ENCODE measurements at regions not wholly inside any gene's neighbourhood (a gene's known extent, or its start where the extent isn't known, plus 50 kb on each side); places are given as distances from the start of the nearest gene placed in this dataset.
"Not testable (repeated sequence)": the region's sequence is repeated elsewhere in the genome, so short reads cannot be mapped to it uniquely, and the experiment has no call there.

DNA sequence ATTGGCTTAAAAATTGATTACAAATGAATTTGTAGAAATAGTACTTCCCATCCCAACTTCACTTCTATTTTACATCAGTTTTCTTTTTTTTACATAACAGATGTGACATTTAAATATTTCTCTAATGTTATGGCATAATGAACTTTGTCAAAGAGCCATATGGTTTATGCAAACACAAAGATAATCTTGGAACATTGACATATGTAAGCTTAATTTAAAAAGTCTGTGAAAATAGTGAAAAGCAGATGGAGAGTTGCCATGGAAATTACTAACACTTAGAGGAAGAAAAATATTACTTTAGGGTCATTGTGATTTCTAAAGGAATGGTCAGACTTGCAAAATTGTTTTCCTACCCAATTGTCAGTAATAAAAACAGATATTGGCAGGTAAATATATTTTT lies 232.4 kb downstream of the AEBP2 start:
- FAIRE-seq: no peak

DNA sequence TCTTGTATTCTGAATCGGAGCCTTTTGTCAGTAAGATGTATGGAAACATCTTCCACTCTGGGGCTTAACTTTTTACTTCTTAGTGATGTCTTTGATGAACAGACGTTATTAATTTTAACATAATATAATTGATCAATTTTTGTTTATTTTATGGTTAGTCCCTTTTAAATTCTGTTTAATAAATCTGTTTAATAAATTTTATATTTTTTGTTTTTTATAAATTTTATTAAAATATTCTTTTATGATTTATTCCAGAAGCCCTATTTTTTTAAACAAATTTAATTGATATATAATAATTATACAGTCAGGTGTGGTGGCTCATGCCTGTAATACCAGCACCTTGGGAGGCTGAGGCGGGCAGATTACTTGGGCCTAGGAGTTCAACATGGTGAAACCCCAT lies 235.1 kb downstream of the AEBP2 start:
- FAIRE-seq: peak; percentile 56

DNA sequence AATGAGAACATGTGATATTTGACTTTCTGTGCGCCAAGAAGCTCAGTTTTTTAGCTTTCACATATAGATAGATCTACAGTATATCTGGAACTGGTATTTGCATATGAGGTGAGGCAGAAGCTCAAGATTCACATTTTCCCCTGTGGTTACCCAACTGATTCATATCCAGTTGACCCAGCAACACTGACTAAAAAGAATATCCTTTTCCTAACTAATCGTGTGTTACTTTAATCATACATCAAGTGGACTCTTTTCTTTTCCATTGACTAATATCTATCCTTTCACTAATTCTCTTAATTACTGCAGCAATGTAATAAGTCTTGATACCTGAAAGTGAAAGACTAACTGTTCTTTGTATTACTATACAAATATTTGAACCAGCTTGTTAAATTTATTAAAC lies 236.1 kb downstream of the AEBP2 start:
- no peak for FAIRE-seq

DNA sequence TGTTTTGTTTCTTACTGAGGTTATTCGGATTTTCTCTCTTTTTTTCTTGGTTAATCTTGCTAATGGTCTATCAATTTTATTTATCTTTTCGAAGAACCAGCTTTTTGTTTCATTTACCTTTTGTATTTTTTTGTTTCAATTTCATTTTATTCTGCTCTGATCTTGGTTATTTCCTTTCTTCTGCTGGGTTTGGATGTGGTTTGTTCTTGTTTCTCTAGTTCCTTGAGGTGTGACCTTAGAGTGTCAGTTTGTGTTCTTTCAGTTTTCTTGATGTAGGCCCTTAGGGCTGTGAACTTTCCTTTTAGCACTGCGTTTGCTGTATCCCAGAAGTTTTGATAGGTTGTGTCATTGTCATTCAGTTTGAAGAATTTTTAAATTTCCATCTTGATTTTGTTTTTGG lies 239.2 kb downstream of the AEBP2 start:
- FAIRE-seq: not testable (repeated sequence)

DNA sequence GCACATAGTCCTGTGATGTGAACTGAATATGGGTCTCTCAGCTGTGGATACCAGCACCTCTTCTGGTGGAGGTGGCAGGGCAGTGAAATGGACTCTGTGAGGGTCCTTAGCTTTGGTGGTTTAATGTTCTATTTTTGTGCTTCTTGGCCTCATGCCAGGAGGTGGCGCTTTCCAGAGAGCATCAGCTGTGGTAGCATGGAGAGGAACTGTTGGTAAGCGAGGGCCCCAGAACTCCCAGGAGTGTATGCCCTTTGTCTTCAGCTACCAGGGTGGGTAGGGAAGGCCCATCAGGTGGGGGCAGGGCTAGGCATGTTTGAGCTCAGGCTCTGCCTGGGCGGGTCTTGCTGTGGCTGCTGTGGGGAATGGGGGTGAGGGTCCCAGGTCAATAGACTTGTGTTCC lies 241.7 kb downstream of the AEBP2 start:
- FAIRE-seq: no peak

DNA sequence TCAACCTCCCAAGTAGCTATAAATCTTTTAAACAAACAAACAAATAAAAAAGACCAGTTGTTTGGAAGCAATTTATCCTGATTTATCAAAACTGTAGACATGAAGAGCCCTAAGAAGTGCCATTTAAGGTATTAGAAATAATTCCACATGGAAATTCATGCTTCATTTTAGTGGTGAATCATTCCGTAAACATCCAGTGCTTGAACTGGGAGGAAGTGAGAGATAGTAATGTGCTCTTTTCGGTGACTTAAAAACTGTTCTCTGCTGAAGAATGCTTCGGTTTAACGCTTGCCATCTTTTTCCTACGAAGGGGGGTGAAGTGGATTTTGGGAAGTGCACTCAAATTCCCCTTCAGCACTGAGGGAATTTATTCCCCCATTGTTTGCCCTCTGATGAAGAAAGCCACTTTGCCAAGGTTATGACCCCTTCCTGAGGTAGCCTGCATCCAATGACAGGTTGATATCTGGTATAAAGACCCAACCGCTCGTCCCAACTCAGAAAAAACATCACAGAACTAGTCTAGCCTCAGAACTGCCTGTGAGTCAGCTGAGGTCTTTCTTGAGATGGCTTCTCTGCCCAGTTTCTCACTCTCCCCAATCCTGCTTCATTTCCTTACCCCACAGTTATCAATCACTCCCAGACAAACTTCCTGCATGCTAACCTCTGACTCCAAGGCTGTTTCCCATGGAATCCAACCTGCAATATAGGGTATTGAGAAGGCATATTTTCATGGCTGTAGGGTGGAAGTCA lies 244.1 kb downstream of the AEBP2 start:
- no peak for FAIRE-seq

DNA sequence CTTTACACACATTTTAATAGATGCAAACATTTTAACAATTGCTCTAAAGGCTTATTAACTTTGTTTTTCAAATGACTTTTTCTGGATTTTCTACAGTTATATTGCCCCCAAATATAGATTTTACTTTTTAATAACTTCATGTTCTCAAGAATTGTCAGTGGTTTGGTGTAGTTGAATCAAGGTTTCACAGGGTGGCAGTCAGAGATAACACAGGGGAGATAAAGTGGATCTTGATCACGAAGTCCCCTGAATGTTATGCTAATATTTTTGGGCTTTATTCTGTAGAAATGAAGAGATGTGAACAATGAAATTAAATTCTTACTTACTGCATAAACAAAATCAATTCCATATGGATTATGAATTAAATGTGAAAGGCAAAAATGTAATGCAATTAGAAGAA lies 248.1 kb downstream of the AEBP2 start:
- no peak for FAIRE-seq

DNA sequence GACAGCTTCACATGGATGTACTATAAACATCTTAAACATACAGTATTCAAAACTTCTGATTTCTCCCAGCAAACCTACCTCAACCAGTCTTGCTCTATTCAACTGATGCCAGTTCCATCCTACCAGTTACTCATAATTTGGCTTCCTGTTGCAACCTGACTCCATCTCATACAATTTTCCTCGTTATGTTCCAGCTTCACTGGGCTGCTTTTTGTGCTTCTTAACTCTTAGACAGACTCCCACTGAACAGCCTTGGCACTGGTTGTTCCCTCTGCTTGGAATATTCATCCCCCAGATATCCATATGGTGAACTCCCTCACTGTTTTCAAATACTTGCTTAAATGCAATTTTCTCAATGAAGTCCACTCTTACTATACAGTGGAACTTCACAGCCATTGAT lies 249.2 kb downstream of the AEBP2 start:
- no peak for FAIRE-seq

DNA sequence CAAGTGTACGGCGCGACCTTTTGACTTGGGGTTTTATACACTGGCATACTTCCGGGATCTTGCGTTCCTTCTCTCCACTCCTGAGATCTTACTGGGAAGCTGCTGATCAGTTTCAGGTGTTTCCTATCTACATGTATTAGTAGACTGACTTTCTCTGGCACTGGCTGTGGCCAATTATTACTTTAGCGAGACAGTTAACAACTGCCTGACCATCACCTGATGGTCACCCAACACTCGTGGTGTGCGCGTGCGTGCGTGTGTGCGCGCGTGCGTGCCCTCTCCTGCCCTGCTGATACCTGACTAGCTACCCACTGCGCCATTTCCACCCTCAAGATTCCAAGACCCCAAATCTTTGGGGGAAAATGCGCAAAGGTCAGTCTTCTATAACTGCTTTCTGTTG lies 249.9 kb downstream of the AEBP2 start:
- FAIRE-seq: no peak

DNA sequence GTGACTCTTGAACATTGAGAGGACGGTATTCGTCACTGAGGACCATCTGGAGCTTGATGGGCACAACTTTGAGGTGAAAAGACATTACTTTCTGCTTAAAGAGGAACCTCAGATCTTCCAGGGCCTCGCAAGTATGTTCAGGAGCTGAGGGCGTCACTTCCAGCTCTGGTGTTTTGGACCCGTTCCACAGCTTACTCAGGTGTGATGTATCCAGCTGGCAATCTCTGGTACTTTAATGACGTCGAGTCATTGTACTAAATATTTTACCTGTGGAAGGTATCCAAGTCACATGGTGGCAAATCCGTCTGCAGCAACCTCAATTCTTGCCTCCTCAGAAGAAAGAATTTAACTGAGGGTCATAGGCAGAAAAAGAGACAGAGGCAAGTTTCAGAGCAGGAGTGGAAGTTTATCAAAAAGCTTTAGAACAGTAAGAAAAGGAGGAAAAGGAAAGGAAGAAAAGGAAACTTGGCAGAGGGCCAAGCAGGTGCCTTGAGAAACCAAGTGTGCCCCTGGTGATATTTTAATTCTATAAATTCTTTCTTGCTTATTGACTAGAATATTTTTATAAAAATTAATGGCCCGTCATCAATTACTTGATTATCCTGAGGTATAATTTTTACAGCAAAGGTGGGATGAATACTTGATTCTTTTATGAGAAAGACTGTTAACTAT lies 250.6 kb downstream of the AEBP2 start:
- no peak for FAIRE-seq

DNA sequence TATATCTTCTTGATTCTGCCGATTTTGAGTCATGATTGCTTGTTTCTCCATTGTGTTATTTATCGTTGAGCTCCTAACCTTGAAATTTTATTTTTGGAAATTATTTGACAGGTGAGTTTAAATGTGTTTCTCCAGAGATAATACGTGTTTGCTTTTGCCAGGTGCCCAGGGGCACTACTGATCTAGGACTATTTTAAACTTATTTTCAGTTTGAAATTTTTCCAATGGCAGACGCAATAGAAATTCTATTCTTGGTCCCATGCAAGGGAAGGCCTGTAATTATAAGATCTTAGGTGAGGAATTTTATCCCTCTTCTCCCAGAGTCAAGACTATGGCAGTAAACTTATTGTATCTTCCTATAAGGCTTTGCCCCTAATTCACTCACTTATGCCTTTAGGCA lies 252.8 kb downstream of the AEBP2 start:
- FAIRE-seq: no peak

DNA sequence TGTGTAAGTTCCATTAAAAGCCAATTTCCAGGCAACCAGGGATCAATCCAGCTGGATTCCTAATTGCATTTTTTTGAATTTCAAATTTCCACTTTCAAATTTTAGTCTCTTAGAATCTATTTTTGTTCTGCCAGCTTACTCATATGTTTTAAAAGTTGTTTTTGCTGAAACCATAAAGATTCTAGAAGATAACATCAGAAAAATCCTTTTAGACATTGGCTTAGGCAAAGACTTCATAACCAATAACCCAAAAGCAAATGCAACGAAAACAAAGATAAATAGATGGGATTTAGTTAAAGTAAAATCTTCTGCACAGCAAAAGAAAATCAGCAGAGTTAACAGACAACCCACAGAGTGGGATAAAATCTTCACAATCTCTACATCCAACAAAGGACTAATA lies 253.3 kb downstream of the AEBP2 start:
- no peak for FAIRE-seq

DNA sequence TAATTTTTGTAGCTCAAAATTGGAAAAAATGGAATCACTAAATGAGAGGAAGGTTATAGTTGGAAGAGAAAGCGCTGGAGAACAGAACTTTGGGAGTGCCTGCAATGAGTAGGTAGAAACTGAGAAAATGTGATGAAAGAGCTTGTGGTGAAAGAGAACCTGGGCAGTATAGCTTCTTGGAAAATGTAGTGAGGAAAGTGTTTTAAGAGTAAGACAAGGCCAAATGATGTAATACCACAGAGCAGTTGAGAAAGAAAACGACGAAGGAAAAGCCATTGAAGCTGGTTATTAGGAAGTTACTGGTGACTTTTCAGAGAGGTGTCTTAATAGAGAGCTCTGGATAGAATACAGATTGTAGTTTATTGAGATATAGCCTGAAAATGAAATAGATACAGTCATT lies 255.3 kb downstream of the AEBP2 start:
- FAIRE-seq: no peak

DNA sequence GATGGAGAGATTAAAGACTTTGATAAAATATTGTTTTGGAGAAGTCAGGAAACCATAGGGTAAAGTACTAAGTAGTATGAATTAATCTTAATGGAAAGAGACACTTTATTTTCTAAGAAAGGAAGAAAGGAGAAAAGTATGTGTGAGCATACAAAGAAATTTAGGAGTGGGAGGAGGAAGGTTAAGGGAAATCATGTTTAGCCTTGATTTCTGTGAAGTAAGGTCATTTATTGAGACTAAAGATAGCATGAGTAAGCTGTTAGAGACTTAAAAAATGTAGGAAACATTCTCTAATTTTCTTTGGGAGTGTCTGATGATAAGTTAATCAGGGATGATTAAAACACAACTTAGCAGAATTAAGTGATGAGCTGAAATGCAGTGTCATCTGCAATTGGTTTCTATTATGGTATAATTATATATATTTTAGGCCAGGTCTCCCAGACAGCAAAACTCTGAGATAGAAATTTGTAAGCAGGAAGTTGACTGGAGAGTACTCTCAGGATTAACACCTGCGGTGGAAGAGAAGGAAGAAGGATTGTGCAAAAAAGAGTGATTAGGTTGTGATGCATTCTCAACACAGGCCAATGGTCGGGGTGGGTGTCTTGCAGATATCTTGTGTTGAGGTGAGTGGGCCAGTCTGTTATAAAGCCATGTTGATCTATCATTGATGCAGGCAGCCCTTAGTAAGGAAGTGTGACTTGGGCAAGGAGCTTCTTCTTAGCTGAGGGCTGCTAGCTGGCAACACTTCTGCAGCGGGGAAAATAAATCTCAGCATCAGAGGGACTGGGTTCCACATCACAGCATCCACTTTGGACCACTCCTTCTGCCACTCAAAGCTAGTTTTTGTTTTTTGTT lies 256.2 kb downstream of the AEBP2 start:
- FAIRE-seq: no peak

DNA sequence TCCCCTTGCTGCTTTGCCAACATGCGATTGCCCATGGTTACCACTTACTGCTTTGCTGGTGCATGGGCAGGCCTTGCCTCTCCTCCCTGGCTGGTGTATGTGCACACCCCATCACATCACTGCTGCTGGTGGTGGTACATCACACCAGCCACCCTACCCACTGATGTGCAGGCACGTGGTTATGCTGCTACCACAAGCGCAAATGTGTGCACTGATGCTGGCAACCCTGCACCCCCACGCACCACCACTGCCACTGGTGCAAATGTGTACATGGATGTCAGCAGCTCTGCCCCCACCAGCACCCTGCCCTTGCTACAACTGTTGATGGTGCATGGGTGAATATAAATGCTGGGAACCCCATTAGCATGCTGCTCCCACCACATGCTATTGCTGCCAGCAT lies 261.7 kb downstream of the AEBP2 start:
- no peak for FAIRE-seq

DNA sequence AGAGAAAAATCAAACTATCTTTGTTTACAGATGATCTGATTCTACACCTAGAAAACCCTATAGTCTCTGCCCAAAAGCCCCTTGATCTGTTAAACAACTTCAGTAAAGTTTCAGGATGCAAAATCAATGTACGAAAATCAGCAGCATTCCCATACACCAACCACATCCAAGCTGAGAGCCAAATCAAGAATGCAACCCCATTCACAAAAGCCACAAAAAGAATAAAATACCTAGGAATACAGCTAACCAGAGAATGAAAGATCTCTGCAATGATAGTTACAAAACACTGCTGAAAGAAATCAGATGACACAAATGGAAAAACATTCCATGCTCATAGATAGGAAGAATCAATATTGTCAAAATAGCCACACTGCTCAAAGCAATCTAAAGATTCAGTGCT lies 265.7 kb downstream of the AEBP2 start:
- FAIRE-seq: no peak

DNA sequence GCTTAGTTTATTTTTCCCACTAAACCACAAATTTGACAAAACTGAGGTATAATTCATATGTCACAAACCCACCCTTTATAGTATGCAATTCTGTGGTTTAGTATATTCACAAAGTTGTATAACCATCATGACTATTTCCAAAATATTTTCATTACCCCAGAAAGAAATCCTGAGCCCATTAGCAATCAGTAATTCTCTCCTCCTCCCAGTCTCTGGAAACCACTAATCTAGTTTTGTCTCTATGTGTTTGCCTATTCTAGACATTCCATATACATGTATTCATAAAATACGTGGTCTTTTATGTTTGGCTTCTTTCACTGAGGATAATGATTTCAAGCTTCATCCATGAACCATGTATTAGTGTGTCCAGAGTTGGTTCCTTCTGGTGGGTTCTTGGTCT lies 267.6 kb downstream of the AEBP2 start:
- no peak for FAIRE-seq

DNA sequence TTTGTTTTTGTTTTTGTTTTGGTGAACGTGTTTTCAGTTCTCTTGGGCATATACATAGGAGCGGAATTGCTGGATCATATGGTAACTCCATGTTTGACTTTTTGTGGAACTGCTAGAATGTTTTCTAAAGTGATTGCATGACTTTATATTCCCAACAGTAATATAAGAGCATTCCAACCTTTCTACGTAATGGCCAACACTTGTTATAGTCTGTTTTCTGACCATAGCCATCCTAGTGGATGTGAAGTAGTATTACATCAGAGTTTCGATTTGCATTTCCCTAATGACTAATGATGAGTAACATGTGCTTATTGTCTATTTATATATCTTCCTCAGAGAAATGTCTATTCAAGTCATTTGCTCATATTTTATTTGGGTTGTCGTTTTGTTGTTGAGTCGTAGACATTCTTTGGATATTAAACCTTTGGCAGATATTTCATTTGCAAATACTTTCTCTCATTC lies 268.7 kb downstream of the AEBP2 start:
- FAIRE-seq: no peak

DNA sequence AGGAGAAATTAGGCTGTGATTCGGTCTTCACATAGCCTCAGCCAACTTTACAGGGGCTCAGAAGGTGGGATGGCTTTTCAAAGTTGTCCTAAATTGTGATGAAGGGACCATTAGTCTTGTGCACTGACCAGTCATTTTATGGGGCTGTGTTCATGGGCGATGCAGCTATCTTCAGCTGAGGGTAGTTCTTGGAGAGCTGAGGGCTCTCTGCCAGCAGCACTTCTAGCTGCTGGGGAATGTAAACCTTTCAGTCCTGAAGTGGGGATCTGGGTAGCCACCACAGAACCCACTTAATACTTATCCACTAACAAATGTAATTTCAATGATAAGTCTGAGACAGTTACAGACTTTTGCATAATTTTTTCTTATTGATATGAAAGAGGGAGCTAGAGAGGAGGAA lies 270.6 kb downstream of the AEBP2 start:
- FAIRE-seq: no peak

DNA sequence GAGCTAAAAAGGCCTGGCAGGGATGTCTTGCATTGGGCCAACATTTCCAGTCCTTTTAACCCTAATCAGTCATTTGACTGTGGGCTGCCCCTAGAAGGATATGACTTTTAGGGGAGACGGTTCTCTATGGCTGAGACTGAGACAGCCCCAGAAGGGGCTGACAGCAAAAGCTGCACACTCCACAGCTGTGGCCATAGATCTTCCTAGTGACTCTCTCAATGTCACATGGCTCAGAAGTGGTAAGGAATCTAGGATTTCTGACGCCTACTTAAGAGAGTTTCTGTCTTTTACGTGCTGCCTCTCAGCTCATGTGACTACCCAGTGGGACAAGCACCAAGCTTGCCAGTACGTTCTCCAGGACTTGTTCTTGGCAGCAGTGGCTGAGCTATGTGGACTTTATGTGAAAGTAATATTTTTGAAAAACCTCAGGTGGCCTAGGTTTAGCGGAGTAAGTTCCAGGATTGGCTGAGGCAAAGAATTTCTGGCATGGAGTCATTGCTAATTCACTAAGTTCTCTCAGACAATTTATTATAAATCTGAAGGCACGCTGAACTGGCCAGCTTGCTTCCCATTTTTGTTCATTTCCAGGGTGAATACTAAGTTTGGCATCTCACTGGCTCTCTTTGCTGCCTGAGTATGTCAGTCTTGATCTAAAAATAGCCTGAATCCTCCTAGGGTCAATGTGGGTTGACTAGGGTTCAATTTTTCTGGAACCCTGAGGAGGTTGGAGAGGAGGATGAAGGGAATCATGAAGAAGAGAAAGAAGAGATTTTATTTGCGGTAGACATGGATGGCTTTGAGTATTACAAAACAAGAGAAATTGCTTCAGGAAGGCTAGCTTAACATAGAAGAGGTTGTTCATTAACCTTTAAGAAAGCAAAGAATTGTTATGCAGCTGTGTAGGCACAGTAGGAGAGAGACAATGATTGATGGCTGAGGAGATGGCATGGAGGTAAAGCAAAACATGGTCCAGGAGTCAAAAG lies 271.8 kb downstream of the AEBP2 start:
- FAIRE-seq: no peak

DNA sequence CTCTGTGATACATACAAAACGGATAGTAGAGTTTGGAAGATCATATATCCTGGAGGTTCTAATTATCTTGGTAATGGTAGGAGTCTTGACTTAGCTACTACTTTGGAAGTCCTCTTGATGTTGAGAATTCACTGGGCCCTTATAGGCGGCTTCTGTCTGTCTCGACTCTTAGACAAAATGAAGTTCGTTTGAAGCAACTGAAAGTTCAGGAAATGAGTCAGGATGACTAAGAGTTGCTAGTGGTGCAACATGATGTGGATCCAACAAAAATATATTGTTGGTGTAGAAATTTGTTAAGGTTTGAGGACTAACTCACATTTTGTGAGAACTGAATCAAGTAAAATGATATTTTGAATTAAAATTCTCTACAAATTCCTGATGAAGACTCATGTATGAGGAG lies 272.7 kb downstream of the AEBP2 start:
- FAIRE-seq: no peak

DNA sequence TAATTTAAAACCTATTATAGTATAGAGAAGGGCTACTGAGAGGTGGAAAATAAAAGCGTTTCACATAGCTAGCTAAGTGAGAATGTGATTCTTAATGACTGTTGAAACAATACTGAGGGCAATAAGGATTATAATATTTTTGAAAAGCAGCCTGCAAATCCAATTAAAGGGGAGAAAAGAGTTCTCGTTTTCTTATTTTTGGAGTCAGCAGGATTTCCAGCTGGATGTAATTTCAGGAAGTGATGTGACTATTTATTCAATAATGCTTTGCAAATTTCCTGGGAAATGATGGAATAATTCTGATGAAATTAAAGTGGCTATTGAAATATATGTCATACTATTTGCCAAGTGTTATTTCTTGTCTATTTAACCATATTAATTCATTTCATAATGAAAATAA lies 279.1 kb downstream of the AEBP2 start:
- FAIRE-seq: no peak

DNA sequence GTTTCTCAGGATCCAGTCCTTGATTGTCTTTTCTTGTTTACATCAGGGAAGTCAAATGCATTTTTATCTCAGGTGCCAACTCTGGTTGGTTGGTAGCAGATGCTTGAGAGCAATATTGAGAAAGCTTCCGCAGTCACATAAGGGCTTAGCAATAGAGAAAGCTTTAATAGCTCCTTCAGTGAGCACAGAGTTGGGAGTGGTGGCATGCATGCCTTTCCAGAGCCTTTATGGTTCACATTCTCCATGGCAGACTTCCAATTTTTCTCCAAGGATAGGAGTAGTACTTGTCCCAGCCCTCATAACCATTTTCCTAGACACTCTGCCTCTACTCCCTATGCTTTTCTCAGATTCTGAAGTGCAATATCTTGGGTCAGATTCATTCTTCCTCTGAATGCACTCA lies 280.4 kb downstream of the AEBP2 start:
- FAIRE-seq: no peak

Data from TTC549 (cell line).